ENCODE measurements at regions not wholly inside any gene's neighbourhood (a gene's known extent, or its start where the extent isn't known, plus 50 kb on each side); places are given as distances from the start of the nearest gene placed in this dataset.
"Not testable (repeated sequence)": the region's sequence is repeated elsewhere in the genome, so short reads cannot be mapped to it uniquely, and the experiment has no call there.

DNA sequence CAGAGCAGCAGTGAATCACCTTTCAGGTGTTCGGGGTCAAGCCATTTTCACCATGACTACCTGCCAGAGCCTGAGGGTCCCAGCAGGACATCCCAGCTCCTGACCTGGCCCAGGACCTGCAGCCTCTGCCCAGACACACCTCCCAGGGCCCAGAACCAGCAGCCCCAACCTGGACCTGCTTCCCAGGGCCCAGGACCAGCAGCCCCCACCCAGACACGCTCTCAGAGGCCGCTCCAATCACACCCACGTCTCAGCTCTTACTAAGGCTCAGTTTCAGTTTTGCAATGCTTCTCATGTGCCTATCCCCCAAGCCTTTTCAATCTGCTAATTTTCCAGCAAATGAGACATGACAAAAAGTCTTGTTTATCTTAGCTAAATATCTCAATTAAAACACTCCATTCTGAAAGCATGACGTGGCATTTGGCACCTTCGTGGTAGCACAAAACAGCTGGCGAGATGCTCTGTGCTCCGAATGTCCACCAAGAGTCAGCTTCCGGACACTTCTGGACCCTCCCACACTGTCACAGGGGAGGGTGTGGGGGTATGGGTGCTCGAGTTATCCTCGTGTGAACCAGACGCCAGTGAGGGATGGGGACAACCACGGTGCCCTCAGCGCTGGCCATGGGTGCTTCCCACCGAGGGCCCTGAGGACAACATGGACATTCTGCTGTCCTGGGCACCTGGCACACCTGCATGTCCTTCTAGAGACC lies 253.2 kb downstream of the DLL1 start:
- TF ChIP-seq, protein P1, sequence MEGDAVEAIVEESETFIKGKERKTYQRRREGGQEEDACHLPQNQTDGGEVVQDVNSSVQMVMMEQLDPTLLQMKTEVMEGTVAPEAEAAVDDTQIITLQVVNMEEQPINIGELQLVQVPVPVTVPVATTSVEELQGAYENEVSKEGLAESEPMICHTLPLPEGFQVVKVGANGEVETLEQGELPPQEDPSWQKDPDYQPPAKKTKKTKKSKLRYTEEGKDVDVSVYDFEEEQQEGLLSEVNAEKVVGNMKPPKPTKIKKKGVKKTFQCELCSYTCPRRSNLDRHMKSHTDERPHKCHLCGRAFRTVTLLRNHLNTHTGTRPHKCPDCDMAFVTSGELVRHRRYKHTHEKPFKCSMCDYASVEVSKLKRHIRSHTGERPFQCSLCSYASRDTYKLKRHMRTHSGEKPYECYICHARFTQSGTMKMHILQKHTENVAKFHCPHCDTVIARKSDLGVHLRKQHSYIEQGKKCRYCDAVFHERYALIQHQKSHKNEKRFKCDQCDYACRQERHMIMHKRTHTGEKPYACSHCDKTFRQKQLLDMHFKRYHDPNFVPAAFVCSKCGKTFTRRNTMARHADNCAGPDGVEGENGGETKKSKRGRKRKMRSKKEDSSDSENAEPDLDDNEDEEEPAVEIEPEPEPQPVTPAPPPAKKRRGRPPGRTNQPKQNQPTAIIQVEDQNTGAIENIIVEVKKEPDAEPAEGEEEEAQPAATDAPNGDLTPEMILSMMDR (IDR thresholded peaks at IDR 0.05), result no peak
- no peak overlapping the region for H3K4me3 Mint-ChIP-seq (ENCODE audit: unreplicated experiment)

DNA sequence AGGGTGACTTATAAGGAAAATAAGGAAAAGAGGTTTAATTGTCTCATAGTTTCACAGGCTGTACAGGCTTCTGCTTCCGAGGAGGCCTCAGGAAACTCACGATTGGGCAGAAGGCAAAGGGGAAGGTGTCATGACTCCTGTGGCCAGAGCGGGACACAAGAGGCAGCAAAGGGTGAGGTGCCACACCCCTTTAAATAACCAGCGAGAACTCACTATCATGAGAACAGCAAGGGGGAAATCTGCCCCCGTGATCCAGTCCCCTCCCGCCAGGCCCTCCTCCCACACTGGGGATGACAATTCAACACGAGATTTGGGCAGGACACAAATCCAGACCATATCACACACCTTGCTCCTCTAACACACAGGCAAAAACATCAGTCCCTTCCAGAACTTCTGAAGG lies 254.0 kb downstream of the DLL1 start:
- no peaks in the 10 kb centered on the region for H3K36me3 Mint-ChIP-seq (ENCODE audit: unreplicated experiment)
- H3K27me3 Mint-ChIP-seq (ENCODE audit: unreplicated experiment), result no peaks in the 10 kb centered on the region
- no peaks in the 10 kb centered on the region for H3K4me1 Mint-ChIP-seq (ENCODE audit: unreplicated experiment)
- H3K9me3 Mint-ChIP-seq (ENCODE audit: unreplicated experiment), result peaks cover 32% of the 10 kb centered on the region
- no peak overlapping the region for H3K4me3 Mint-ChIP-seq (ENCODE audit: unreplicated experiment)
- no peak for DNase-seq (ENCODE audit: extremely low spot score, unreplicated experiment)
- H3K27ac Mint-ChIP-seq (ENCODE audit: unreplicated experiment), result no peak overlapping the region
- TF ChIP-seq, protein P1 (IDR thresholded peaks at IDR 0.05), result no peak

More for the DNA sequence above, 253.2 kb downstream of the DLL1 start:
- no peaks in the 10 kb centered on the region for H3K36me3 Mint-ChIP-seq (ENCODE audit: unreplicated experiment)
- peaks cover 31% of the 10 kb centered on the region for H3K9me3 Mint-ChIP-seq (ENCODE audit: unreplicated experiment)
- DNase-seq (ENCODE audit: extremely low spot score, unreplicated experiment), result no peak
- H3K4me1 Mint-ChIP-seq (ENCODE audit: unreplicated experiment), result no peaks in the 10 kb centered on the region
- no peaks in the 10 kb centered on the region for H3K27me3 Mint-ChIP-seq (ENCODE audit: unreplicated experiment)
- H3K27ac Mint-ChIP-seq (ENCODE audit: unreplicated experiment), result no peak overlapping the region

DNA sequence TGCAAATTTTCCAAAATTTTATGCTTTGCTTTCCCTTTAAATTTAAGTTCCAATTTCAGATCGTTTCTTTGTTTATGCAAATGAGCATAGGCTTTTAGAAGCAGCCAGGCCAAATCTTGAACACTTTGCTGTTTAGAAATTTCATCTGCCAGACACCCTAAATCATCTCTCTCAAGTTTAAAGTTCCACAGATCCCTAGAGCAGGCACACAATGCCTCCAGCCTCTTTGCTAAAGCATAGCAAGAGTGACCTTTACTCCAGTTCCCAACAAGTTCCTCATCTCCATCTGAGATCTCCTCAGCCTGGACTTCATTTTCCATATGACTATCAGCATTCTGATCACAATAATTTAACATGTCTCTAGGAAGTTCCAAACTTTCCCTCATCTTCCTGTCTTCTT lies 254.5 kb downstream of the DLL1 start:
- DNase-seq (ENCODE audit: extremely low spot score, unreplicated experiment); H3K4me3 Mint-ChIP-seq (ENCODE audit: unreplicated experiment); H3K27me3 Mint-ChIP-seq (ENCODE audit: unreplicated experiment); H3K36me3 Mint-ChIP-seq (ENCODE audit: unreplicated experiment); H3K4me1 Mint-ChIP-seq (ENCODE audit: unreplicated experiment); H3K27ac Mint-ChIP-seq (ENCODE audit: unreplicated experiment): not testable (repeated sequence)
- H3K9me3 Mint-ChIP-seq (ENCODE audit: unreplicated experiment), result peaks cover 32% of the 10 kb centered on the region

DNA sequence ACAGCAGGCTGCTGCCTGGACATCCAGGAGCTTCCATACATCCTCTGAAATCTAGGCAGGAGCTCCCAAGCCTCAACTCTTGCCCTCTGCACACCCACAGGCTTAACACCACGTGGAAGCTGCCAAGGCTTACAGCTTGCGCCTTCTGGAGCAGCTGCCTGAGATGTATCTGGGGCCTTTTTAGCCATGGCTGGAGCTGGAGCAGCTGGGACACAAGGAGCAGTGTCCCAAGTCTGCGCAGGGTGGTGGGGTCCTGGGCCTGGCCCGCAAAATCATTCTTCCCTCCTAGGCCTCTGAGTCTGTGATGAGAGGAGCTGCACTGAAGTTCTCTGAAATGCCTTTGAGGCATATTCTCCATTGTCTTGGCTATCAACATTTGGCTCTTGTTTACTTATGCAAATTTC lies 255.0 kb downstream of the DLL1 start:
- no peaks in the 10 kb centered on the region for H3K27me3 Mint-ChIP-seq (ENCODE audit: unreplicated experiment)
- H3K4me3 Mint-ChIP-seq (ENCODE audit: unreplicated experiment), result no peak overlapping the region
- TF ChIP-seq, protein P1 (IDR thresholded peaks at IDR 0.05), result no peak
- H3K9me3 Mint-ChIP-seq (ENCODE audit: unreplicated experiment), result peaks cover 27% of the 10 kb centered on the region
- DNase-seq (ENCODE audit: extremely low spot score, unreplicated experiment), result no peak
- H3K27ac Mint-ChIP-seq (ENCODE audit: unreplicated experiment), result no peak overlapping the region
- H3K4me1 Mint-ChIP-seq (ENCODE audit: unreplicated experiment), result no peaks in the 10 kb centered on the region
- H3K36me3 Mint-ChIP-seq (ENCODE audit: unreplicated experiment), result no peaks in the 10 kb centered on the region

DNA sequence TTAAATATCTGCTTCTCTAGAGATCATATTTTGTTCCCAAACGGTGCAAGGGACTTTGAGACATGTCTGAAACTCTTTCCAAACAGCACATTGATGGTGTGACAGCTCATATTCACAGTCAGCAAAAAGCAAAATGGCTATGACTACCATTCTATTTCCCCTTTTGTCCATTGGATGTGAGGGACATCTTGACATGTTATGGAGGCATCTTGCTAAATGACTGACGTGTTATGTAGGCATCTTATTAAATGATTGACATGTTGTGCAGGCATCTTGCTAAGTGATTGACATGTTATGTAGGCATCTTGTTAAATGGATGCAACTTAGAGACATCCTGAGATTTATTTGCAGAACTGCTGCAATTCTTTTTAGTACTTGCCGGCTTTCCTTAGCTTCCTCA lies 255.8 kb downstream of the DLL1 start:
- DNase-seq (ENCODE audit: extremely low spot score, unreplicated experiment), result no peak
- Mint-ChIP-seq H3K27me3 (ENCODE audit: unreplicated experiment) (no peaks in the 10 kb centered on the region), H3K36me3 (ENCODE audit: unreplicated experiment) (no peaks in the 10 kb centered on the region), H3K4me1 (ENCODE audit: unreplicated experiment) (no peaks in the 10 kb centered on the region), H3K4me3 (ENCODE audit: unreplicated experiment) (no peak overlapping the region), H3K9me3 (ENCODE audit: unreplicated experiment) (peaks cover 19% of the 10 kb centered on the region), H3K27ac (ENCODE audit: unreplicated experiment) (no peak overlapping the region)
- TF ChIP-seq, protein P1 (IDR thresholded peaks at IDR 0.05), result no peak

All from osteocyte (in vitro differentiated cells).